Activated naive CD4-positive, alpha-beta T cell treated with anti-CD3 and anti-CD28 coated beads for 36 hours (primary cell): ENCODE measurements at regions not wholly inside any gene's neighbourhood (a gene's known extent, or its start where the extent isn't known, plus 50 kb on each side); places are given as distances from the start of the nearest gene placed in this dataset.

ENCODE experiments used
- CTCF ChIA-PET: fragments of 350-600 bp; sonication (Branson Sonifier 250); formaldehyde crosslinking; loops from one replicate; lab custom pipeline; 2021; ENCODE audit warnings: antibody characterized with exemption; lab: Charles Lee
- DNase-seq: peaks from one replicate; pipeline ENCODE4 v3.0.0-alpha.2; 2020
- H3K27ac Mint-ChIP-seq: one replicate; pipeline ENCODE4 v1.8.0; 2021; ENCODE audit warnings: mild to moderate bottlenecking, mixed read lengths
- H3K27me3 Mint-ChIP-seq: one replicate; pipeline ENCODE4 v1.8.0; 2021; ENCODE audit warnings: low read depth, mixed read lengths
- H3K36me3 Mint-ChIP-seq: one replicate; pipeline ENCODE4 v1.8.0; 2021; ENCODE audit warnings: low read depth, mixed read lengths
- H3K4me1 Mint-ChIP-seq: one replicate; pipeline ENCODE4 v1.8.0; 2021; ENCODE audit warnings: low read depth, mixed read lengths
- H3K4me3 Mint-ChIP-seq: one replicate; pipeline ENCODE4 v1.8.0; 2021; ENCODE audit warnings: mild to moderate bottlenecking, moderate library complexity, mixed read lengths
- H3K9me3 Mint-ChIP-seq: one replicate; pipeline ENCODE4 v1.8.0; 2021; ENCODE audit warnings: mixed read lengths
- intact Hi-C: fragments of 100-400 bp; cut with micrococcal nuclease; formaldehyde crosslinking; loops from one replicate; pipeline ENCODE4 v1.15.1; 2023

DNA sequence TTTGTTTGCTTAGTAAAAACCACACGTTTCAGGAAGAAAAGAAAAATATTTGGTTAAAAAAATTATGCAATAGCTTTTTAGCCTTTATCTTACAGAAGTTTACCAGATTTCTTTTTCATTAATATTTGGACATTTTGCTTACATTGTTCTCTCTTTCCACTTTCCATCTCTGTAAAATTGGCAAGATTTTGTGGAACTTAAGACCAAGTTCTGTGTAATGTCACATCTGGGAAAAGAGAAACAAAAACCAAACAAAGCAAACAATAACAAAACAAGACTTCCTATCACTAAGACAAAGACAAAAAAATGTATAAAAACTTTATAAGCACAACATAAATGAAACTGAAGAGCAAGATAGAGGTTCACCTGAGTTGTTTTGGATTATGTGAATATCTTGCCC lies 1392.1 kb upstream of the CELF4 start:
- no peaks in the 10 kb centered on the region for H3K36me3 Mint-ChIP-seq
- peaks cover 12% of the 10 kb centered on the region for H3K4me1 Mint-ChIP-seq
- no peak overlapping the region for H3K27ac Mint-ChIP-seq
- intact Hi-C loops = no loop called here
- H3K27me3 Mint-ChIP-seq = peaks cover 3% of the 10 kb centered on the region
- no peak overlapping the region for H3K4me3 Mint-ChIP-seq
- no peaks in the 10 kb centered on the region for H3K9me3 Mint-ChIP-seq
- DNase-seq = no peak
- CTCF ChIA-PET = no interaction called here

- Mint-ChIP-seq H3K36me3 (no peaks in the 10 kb centered on the region), H3K9me3 (peaks cover under 1% of the 10 kb centered on the region), H3K27me3 (peaks cover 5% of the 10 kb centered on the region), H3K4me1 (peaks cover 10% of the 10 kb centered on the region), H3K4me3 (no peak overlapping the region), H3K27ac (no peak overlapping the region)
- DNase-seq = no peak
- CTCF ChIA-PET = no interaction called here
- intact Hi-C loops = no loop called here
Observed at GRCh38 chr18:38956068-38956467, 1390.5 kb upstream of the CELF4 start.

- Mint-ChIP-seq H3K4me1 (peaks cover 10% of the 10 kb centered on the region), H3K9me3 (peaks cover 2% of the 10 kb centered on the region), H3K27me3 (peaks cover 7% of the 10 kb centered on the region), H3K36me3 (no peaks in the 10 kb centered on the region), H3K4me3 (no peak overlapping the region), H3K27ac (no peak overlapping the region)
- CTCF ChIA-PET = no interaction called here
- DNase-seq = no peak
- intact Hi-C loops = no loop called here
Observed at GRCh38 chr18:38951633-38952032, 1386.0 kb upstream of the CELF4 start.

DNA sequence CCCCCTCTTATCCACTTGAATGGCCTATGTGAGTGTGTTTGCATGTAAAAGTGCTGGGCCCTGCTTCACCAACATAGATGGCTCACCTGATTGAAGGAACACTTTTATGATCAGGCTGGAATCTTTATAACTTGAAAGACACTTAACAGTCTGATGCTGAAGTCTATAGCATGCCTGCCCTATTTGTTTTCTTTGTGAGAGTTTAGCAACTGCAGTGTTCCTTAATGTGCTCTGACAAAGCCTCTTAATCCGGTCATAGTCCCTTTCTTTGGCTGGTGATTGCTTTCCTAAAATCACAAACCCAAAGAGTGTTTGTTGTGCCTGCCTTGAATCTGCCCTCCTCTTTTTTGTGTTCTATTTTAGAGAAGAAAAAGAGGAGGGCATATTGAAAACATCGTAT lies 1382.8 kb upstream of the CELF4 start:
- intact Hi-C loops = no loop called here
- Mint-ChIP-seq H3K27ac (no peak overlapping the region), H3K9me3 (peaks cover 5% of the 10 kb centered on the region), H3K36me3 (peaks cover 2% of the 10 kb centered on the region), H3K4me3 (no peak overlapping the region), H3K4me1 (peaks cover 8% of the 10 kb centered on the region), H3K27me3 (peaks cover 4% of the 10 kb centered on the region)
- no peak for DNase-seq
- CTCF ChIA-PET = no interaction called here

DNA sequence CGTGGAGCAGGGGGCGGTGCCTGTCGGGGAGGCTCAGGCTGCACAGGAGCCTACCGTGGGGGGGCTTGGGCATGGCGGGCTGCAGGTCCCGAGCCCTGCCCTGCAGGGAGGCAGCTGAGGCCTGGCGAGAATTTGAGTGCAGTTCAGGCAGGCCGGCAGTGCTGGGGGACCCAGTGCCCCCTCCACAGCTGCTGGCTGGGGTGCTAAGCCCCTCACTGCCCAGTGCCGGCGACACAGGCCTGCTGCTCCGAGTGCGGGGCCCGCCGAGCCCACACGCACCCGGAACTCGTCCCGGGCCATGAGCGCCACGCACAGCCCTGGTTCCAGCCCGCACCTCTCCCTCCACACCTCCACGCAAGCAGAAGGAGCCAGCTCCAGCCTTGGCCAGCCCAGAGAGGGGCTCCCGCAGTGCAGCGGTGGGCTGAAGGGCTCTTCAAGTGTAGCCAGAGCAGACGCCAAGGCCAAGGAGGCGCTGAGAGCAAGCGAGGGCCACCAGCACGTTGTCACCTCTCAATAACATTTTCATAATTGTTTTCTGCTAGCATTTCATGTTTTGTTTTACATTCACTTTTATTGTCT lies 1378.9 kb upstream of the CELF4 start:
- no peaks in the 10 kb centered on the region for H3K27me3 Mint-ChIP-seq
- H3K9me3 Mint-ChIP-seq = peaks cover 10% of the 10 kb centered on the region
- peaks cover 35% of the 10 kb centered on the region for H3K4me1 Mint-ChIP-seq
- peaks cover 12% of the 10 kb centered on the region for H3K36me3 Mint-ChIP-seq
- H3K27ac Mint-ChIP-seq = no peak overlapping the region
- H3K4me3 Mint-ChIP-seq = no peak overlapping the region
- DNase-seq = no peak
- intact Hi-C loops = no loop called here
- CTCF ChIA-PET = no interaction called here

DNA sequence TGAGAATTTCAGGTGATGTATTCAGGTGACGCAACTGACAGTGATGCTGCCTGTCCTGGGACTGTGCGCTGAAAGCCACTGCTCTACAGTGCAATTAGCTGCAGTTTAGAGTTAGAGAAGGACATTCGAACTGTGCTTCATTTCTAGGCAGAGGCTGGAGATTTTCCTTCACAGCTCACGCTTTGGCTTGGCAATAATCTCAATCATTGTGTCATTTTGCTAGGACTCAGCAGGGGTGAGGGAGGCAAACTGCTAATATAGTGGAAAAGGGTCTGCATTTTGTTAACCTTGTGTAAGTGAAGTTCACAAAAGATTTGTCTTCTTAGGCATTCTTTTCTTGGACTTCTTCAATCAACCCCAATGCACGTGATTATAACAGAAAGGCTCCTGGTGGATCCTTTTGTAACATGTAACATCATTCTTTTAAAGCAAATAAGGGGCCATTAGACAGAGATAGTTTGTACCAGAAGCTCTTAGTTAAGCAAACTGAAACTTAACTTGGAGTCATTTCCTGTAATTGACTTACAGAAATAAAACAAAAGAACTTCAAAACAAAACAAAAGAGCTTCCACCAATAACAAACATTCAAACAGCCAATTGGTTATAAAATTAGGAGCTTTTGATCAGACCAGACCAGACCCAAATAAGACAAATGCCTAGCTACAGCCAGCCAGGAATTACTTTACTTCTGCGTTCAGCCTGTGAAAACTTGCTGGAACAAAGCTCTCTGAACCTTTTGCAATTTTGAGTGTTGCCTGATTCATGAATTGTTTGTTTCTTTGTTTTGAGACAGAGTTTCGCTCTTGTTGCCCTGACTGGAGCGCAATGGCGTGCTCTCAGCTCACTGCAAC lies 1376.3 kb upstream of the CELF4 start:
- Mint-ChIP-seq H3K4me3 (peak overlapping the region; percentile 41), H3K9me3 (peaks cover 15% of the 10 kb centered on the region), H3K4me1 (peaks cover 39% of the 10 kb centered on the region), H3K27me3 (no peaks in the 10 kb centered on the region), H3K36me3 (peaks cover 12% of the 10 kb centered on the region), H3K27ac (peak overlapping the region; percentile 97)
- intact Hi-C loops = loop anchor here (1.0 to 2.0 kb wide), 5 partner anchors 9 to 473 kb away; no protein-coding TSS in a partner anchor
- CTCF ChIA-PET = interaction anchor here (1.0 to 1.3 kb wide), 2 partner anchors 11 to 396 kb away, joined by 4 to 7 read pairs; no protein-coding TSS in a partner anchor
- DNase-seq = no peak

DNA sequence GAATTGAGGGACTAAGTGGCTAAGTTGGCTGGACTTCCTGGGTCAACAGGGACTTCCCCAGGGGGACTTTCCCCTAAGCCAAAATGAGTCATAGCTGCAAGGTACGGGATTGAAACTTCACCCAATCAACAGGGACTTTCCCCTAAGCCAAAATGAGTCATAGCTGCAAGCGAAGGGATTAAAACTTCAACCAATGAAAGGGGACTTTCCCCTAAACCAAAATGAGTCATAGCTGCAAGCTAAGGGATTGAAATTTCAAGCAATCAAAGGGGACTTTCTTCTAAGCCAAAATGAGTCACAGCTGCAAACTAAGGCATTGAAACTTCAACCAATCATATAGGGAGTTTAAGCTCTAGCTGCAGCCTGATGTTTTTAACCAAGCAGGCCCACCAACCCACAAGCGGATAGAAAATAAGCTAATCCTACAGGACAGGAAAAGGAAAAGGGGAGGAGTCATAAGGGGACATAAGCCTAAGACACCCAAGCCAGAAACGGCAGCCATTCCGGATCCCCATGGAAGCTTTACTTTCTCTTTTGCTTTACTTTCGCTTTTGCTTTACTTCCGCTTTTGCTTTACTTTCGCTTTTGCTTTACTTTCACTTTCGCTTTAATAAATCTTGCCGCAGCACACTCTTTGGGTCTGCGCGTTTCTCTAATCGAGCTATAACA lies 1375.4 kb upstream of the CELF4 start:
- Mint-ChIP-seq H3K27me3 (no peaks in the 10 kb centered on the region), H3K9me3 (peaks cover 15% of the 10 kb centered on the region), H3K36me3 (peaks cover 12% of the 10 kb centered on the region), H3K4me1 (peaks cover 38% of the 10 kb centered on the region), H3K27ac (peak overlapping the region; percentile 97), H3K4me3 (peak overlapping the region; percentile 41)
- DNase-seq = peak; percentile 69
- intact Hi-C loops = loop anchor here (1.0 to 2.0 kb wide), 5 partner anchors 8 to 474 kb away; no protein-coding TSS in a partner anchor
- CTCF ChIA-PET = interaction anchor here (1.3 kb wide), 1 partner anchor 12 kb away, joined by 7 read pairs; no protein-coding TSS in a partner anchor

GRCh38 chr18:38940475-38940862 lies 1374.9 kb upstream of the CELF4 start:
- DNase-seq = no peak
- CTCF ChIA-PET = no interaction called here
- Mint-ChIP-seq H3K27ac (peak overlapping the region; percentile 97), H3K4me3 (no peak overlapping the region), H3K9me3 (peaks cover 15% of the 10 kb centered on the region), H3K36me3 (peaks cover 12% of the 10 kb centered on the region), H3K27me3 (no peaks in the 10 kb centered on the region), H3K4me1 (peaks cover 42% of the 10 kb centered on the region)
- intact Hi-C loops = loop anchor here (2.0 kb wide), 1 partner anchor 474 kb away; no protein-coding TSS in a partner anchor

GRCh38 chr18:38933910-38934510 lies 1368.4 kb upstream of the CELF4 start:
- Mint-ChIP-seq H3K4me1 (peaks cover 31% of the 10 kb centered on the region), H3K4me3 (no peak overlapping the region), H3K27me3 (peaks cover 4% of the 10 kb centered on the region), H3K27ac (no peak overlapping the region), H3K36me3 (no peaks in the 10 kb centered on the region), H3K9me3 (peaks cover 5% of the 10 kb centered on the region)
- intact Hi-C loops = loop anchor here (1.0 kb wide), 1 partner anchor 7 kb away; no protein-coding TSS in a partner anchor
- no peak for DNase-seq
- CTCF ChIA-PET = no interaction called here

DNA sequence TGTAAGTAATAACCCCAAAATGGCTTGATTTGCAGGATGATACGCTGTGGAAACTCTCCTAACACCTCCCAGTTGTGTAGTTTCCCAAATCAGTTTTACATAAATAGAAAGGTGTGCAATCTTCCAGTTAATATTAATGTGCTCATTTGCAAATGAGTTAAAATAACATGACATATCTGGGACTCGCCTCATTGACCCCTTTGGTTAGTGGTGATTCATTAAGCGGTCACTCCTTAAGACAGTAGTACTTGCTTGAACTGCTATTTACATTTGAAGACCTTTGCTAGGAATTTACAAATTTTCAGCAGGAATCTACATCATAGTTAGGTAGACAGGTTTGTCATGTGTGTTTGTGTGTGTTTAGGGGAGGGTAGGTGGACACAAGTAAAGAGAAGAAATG lies 1367.7 kb upstream of the CELF4 start:
- intact Hi-C loops = loop anchor here (1.0 kb wide), 1 partner anchor 8 kb away; no protein-coding TSS in a partner anchor
- CTCF ChIA-PET = no interaction called here
- Mint-ChIP-seq H3K4me3 (no peak overlapping the region), H3K27me3 (peaks cover 4% of the 10 kb centered on the region), H3K36me3 (no peaks in the 10 kb centered on the region), H3K27ac (no peak overlapping the region), H3K4me1 (peaks cover 30% of the 10 kb centered on the region), H3K9me3 (no peaks in the 10 kb centered on the region)
- DNase-seq = peak; percentile 11

DNA sequence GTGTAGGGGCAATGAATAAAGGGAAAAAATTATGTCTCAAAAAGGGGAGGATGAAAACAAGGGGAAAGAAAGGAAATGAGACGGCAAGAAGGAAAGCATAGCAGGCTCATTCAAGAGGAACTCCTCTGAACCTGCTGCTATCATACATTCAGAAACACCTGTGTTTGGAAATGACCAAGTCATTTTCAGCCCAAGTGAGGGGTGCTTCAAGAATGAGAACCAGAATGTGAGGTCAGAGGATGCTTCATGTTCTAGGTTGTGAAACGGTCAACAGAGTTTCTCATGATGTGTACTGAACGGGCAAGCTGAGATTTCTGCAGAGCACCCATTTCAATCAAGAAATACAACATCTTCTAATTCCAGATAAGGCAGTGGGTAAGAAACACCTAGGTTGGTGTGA lies 1367.2 kb upstream of the CELF4 start:
- intact Hi-C loops = loop anchor here (1.0 kb wide), 1 partner anchor 9 kb away; no protein-coding TSS in a partner anchor
- Mint-ChIP-seq H3K27ac (no peak overlapping the region), H3K36me3 (no peaks in the 10 kb centered on the region), H3K27me3 (peaks cover 4% of the 10 kb centered on the region), H3K4me3 (no peak overlapping the region), H3K9me3 (no peaks in the 10 kb centered on the region), H3K4me1 (peaks cover 30% of the 10 kb centered on the region)
- no peak for DNase-seq
- CTCF ChIA-PET = no interaction called here

DNA sequence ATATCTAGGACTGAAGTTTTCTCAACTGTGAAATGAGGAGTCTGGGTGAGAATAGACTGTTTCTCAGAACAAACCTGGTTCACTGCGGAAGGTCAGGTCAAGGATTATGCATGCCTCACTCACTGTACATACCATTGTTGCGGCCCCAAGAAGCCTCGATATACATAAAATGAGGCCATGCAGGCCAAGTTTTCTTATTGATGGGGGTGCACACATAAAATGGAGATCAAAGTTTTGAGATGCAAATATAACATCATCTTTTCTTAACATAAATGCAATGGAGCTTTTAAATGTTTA lies 1366.1 kb upstream of the CELF4 start:
- CTCF ChIA-PET = no interaction called here

More for the DNA sequence above, 1366.1 kb upstream of the CELF4 start:
- H3K4me1 Mint-ChIP-seq = peaks cover 30% of the 10 kb centered on the region
- no peak overlapping the region for H3K4me3 Mint-ChIP-seq
- peaks cover 4% of the 10 kb centered on the region for H3K27me3 Mint-ChIP-seq
- DNase-seq = no peak
- H3K36me3 Mint-ChIP-seq = no peaks in the 10 kb centered on the region
- intact Hi-C loops = no loop called here
- no peak overlapping the region for H3K27ac Mint-ChIP-seq
- no peaks in the 10 kb centered on the region for H3K9me3 Mint-ChIP-seq
